Right lobe of liver (tissue), 4 donors: ENCODE measurements at regions not wholly inside any gene's neighbourhood (a gene's known extent, or its start where the extent isn't known, plus 50 kb on each side); places are given as distances from the start of the nearest gene placed in this dataset.

Experiments used
- POLR2A ChIP-seq: fragments of 450-650 bp; IDR thresholded peaks from one replicate; pipeline ENCODE4 v1.6.1; 2017; ENCODE audit warnings: antibody characterized with exemption, mild to moderate bottlenecking
- TF ChIP-seq, protein P1 (sequence below), 4 donors: fragments of 200-600 bp in 3 of 4; fragments of 450-650 bp in 1 of 4; IDR thresholded peaks; one replicate each; pipeline versions ENCODE4 v1.5.1 to v1.8.0; 2016 to 2022; ENCODE audit warnings: antibody characterized with exemption in 4 of 4, mild to moderate bottlenecking in 2 of 4
- donor health status: DM: no; HTN: no; CAD: no.
- donor health status: DM: no; HTN: no; CAD: no.
- donor health status: DM: no; HTN: yes; CAD: no.

DNA sequence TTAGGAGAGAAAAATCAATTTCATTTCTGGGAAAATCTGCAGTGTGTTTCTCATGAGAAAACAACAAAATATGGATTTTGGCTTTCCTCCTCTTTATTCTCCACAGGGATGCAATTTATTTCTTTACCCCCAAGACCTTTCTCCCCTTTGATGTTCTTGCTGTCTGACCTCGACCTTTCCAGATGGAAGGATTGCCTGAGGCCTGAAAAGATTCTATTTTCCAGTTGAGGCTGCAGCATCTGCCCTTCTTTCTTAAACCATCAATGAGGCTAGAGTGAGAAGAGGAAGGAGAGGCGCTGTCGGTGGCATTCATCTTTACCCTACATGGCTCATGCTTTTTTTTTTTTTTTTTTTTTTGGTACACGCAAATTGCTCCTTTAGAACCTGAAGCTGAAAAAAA, 344.2 kb upstream of the BTBD3 start:
- TF ChIP-seq, protein P1, sequence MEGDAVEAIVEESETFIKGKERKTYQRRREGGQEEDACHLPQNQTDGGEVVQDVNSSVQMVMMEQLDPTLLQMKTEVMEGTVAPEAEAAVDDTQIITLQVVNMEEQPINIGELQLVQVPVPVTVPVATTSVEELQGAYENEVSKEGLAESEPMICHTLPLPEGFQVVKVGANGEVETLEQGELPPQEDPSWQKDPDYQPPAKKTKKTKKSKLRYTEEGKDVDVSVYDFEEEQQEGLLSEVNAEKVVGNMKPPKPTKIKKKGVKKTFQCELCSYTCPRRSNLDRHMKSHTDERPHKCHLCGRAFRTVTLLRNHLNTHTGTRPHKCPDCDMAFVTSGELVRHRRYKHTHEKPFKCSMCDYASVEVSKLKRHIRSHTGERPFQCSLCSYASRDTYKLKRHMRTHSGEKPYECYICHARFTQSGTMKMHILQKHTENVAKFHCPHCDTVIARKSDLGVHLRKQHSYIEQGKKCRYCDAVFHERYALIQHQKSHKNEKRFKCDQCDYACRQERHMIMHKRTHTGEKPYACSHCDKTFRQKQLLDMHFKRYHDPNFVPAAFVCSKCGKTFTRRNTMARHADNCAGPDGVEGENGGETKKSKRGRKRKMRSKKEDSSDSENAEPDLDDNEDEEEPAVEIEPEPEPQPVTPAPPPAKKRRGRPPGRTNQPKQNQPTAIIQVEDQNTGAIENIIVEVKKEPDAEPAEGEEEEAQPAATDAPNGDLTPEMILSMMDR (IDR thresholded peaks at IDR 0.05): no peak
- no peak for TF ChIP-seq POLR2A
